ENCODE measurements at regions not wholly inside any gene's neighbourhood (a gene's known extent, or its start where the extent isn't known, plus 50 kb on each side); places are given as distances from the start of the nearest gene placed in this dataset.

GRCh38 chr10:53412651-53413050 lies 640.1 kb upstream of the MBL2 start:
- DNase-seq (ENCODE audit: low read depth): no peak
- no peak overlapping the region for H3K4me3 ChIP-seq (ENCODE audit: low read depth, low read length)
- TF ChIP-seq CTCF (IDR thresholded peaks at IDR 0.05; ENCODE audit: insufficient read depth, low read depth, low read length): no peak

DNA sequence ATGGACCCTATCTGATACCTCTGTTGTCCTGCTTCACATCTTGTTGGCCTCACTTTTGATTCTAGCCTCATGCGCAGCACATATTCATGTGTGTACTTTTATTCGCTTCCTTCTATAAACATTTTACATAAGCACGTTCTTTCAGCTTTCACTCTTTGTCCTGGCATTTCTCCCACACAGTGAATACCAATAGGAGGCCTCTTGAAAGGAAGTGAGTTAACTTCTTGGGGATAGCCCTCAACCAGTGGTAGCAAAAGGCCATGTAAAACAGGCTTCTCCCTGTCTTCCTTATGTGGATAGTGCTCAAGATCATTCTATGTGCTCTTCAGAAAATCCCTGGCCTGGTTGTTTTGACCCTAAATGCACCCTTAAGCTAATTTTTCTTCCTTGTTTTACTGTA lies 633.9 kb upstream of the MBL2 start:
- TF ChIP-seq CTCF (IDR thresholded peaks at IDR 0.05; ENCODE audit: insufficient read depth, low read depth, low read length): no peak
- DNase-seq (ENCODE audit: low read depth): no peak
- no peak overlapping the region for H3K4me3 ChIP-seq (ENCODE audit: low read depth, low read length)

GRCh38 chr10:53403688-53404087 lies 631.1 kb upstream of the MBL2 start:
- DNase-seq (ENCODE audit: low read depth): no peak
- no peak for TF ChIP-seq CTCF (IDR thresholded peaks at IDR 0.05; ENCODE audit: insufficient read depth, low read depth, low read length)
- H3K4me3 ChIP-seq (ENCODE audit: low read depth, low read length): no peak overlapping the region

DNA sequence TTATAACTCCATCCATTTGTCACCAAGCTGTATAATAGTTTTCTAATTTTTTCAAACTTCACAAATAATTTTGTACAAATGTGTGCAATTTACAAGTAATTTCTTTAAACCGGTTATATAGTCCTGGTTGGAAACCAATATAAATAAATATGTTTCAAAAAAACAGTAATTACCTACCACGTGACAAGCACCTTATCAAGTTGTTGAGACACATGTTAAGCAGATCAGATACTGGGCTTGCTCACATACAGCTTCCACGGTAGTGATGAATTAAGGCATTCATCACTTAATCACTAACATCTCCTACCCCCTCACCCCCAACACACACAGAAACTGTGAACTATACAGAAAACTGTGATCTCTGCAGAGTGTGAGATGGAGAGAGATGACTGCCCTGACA lies 630.0 kb upstream of the MBL2 start:
- no peak overlapping the region for H3K4me3 ChIP-seq (ENCODE audit: low read depth, low read length)
- DNase-seq (ENCODE audit: low read depth): no peak
- no peak for TF ChIP-seq CTCF (IDR thresholded peaks at IDR 0.05; ENCODE audit: insufficient read depth, low read depth, low read length)

DNA sequence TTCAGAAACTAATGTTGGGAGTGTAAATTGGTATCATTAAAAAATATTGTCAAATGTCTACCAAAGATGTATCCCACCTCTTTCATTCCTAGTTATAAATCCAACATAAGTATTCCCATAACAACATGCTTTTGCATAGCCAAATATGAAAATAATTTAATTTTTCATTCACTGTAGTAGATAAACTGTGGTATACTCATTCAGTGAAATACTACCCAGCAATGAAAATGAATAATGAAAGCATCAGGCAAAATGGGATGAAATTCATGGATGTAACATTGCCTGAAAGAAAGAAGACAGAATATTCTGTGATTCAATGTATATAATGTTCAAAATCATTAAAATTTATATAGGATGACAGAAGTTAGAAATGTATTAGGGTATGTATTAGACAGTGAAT lies 629.0 kb upstream of the MBL2 start:
- no peak for DNase-seq (ENCODE audit: low read depth)
- no peak for TF ChIP-seq CTCF (IDR thresholded peaks at IDR 0.05; ENCODE audit: insufficient read depth, low read depth, low read length)
- H3K4me3 ChIP-seq (ENCODE audit: low read depth, low read length): no peak overlapping the region

- no peak for DNase-seq (ENCODE audit: low read depth)
- no peak overlapping the region for H3K4me3 ChIP-seq (ENCODE audit: low read depth, low read length)
- no peak for TF ChIP-seq CTCF (IDR thresholded peaks at IDR 0.05; ENCODE audit: insufficient read depth, low read depth, low read length)
Observed at GRCh38 chr10:53396876-53397275, 624.3 kb upstream of the MBL2 start.

GRCh38 chr10:53395449-53395848 lies 622.9 kb upstream of the MBL2 start:
- no peak for TF ChIP-seq CTCF (IDR thresholded peaks at IDR 0.05; ENCODE audit: insufficient read depth, low read depth, low read length)
- no peak overlapping the region for H3K4me3 ChIP-seq (ENCODE audit: low read depth, low read length)
- peak; percentile 1 for DNase-seq (ENCODE audit: low read depth)
